ENCODE measurements at regions not wholly inside any gene's neighbourhood (a gene's known extent, or its start where the extent isn't known, plus 50 kb on each side); places are given as distances from the start of the nearest gene placed in this dataset.

- TF ChIP-seq POLR2A (IDR thresholded peaks at IDR 0.05; ENCODE audit: low read depth, low read length) (no peak), CTCF (conservative IDR thresholded peaks at IDR 0.05; ENCODE audit: low read depth, low read length) (no peak), MAFK (IDR thresholded peaks at IDR 0.05; ENCODE audit: low read depth, low read length) (no peak), CEBPB (IDR thresholded peaks at IDR 0.05; ENCODE audit: low read depth, low read length) (no peak), RCOR1 (IDR thresholded peaks at IDR 0.05; ENCODE audit: insufficient replicate concordance, low read length) (no peak), RFX5 (IDR thresholded peaks at IDR 0.05; ENCODE audit: low read depth, low read length) (no peak), FOS (IDR thresholded peaks at IDR 0.05; ENCODE audit: low read depth, low read length) (no peak), USF2 (IDR thresholded peaks at IDR 0.05; ENCODE audit: low read depth, low read length) (no peak), MAZ (IDR thresholded peaks at IDR 0.05; ENCODE audit: borderline replicate concordance, low read depth, low read length) (no peak), RAD21 (IDR thresholded peaks at IDR 0.05; ENCODE audit: low read length) (no peak), MXI1 (IDR thresholded peaks at IDR 0.05; ENCODE audit: borderline replicate concordance, low read depth, low read length) (no peak), SMC3 (IDR thresholded peaks at IDR 0.05; ENCODE audit: low read depth, low read length) (no peak)
Observed at GRCh38 chr13:73967397-73968165, 166.6 kb downstream of the KLF12 start.
